ENCODE measurements at regions not wholly inside any gene's neighbourhood (a gene's known extent, or its start where the extent isn't known, plus 50 kb on each side); places are given as distances from the start of the nearest gene placed in this dataset.
A peak's percentile ranks its signal among the peaks of the same experiment; 100 is the strongest.

GRCh38 chr1:29722598-29722997 lies 486.3 kb downstream of the PTPRU start:
- H3K9me2 ChIP-seq (ENCODE audit: insufficient read depth): no peaks in the 10 kb centered on the region
- no TSS peak for BruUV-seq (replicated peaks)
- TF ChIP-seq CEBPB (IDR thresholded peaks at IDR 0.05; ENCODE audit: low read depth): no peak
- TF ChIP-seq CBX3 (IDR thresholded peaks at IDR 0.05; ENCODE audit: low read depth): 0 out of 2 replicates have a peak, but pooled peaks have one; percentile 28
- POLR2A ChIA-PET: no interaction called here
- no peaks in the 10 kb centered on the region for H3K79me2 ChIP-seq (ENCODE audit: insufficient read depth, low read length)
- no peak overlapping the region for H3K4me3 ChIP-seq (replicated peaks in 1 of 2; ENCODE audit: low read depth in 1 of 2, low read length in 2 of 2)
- CTCF ChIA-PET: no interaction called here
- H2AFZ ChIP-seq (ENCODE audit: low read depth, low read length, poor library complexity, severe bottlenecking): no peak overlapping the region
- no peak overlapping the region for H3K27ac ChIP-seq (ENCODE audit: low read depth, low read length)
- H3K9me3 ChIP-seq (ENCODE audit: control insufficient read depth in 1 of 2, insufficient read depth in 1 of 2, low read depth in 1 of 2, low read length in 2 of 2): peaks cover 0 to 6% of the 10 kb centered on the region in 2 experiments; a peak in 2 of 4 replicates
- no peaks in the 10 kb centered on the region for H3K36me3 ChIP-seq (ENCODE audit: control insufficient read depth in 1 of 2, insufficient read depth in 2 of 2, low read length in 2 of 2)
- no peaks in the 10 kb centered on the region for H4K20me1 ChIP-seq (ENCODE audit: insufficient read depth)
- DNase-seq (ENCODE audit: low read depth, low spot score): no peak
- ATAC-seq: no peak
- RAD21 ChIA-PET (ENCODE audit: low non-redundant PET in 1 of 2, low total read pairs in 2 of 2, uncharacterized antibody in 2 of 2, unreplicated experiment in 2 of 2): no interaction called here
- no peaks in the 10 kb centered on the region for H3K4me1 ChIP-seq (ENCODE audit: control insufficient read depth in 1 of 2, insufficient read depth in 2 of 2, low read length in 2 of 2)
- no peak overlapping the region for H3K4me2 ChIP-seq (ENCODE audit: low read length)
- intact Hi-C loops (cut with micrococcal nuclease): no loop called here
- H3K9ac ChIP-seq (ENCODE audit: low read length): no peak overlapping the region
- 0 out of 2 replicates have a peak, but pooled peaks cover 4% of the 10 kb centered on the region for H3K27me3 ChIP-seq (ENCODE audit: insufficient read depth, low read length)

GRCh38 chr1:29719253-29719652 lies 482.9 kb downstream of the PTPRU start:
- no peak for ATAC-seq

More at GRCh38 chr1:29719253-29719652, 482.9 kb downstream of the PTPRU start:
- intact Hi-C loops (cut with micrococcal nuclease): no loop called here
- Histone ChIP-seq H2AFZ (ENCODE audit: low read depth, low read length, poor library complexity, severe bottlenecking) (no peak overlapping the region), H3K4me3 (replicated peaks in 1 of 2; ENCODE audit: low read depth in 1 of 2, low read length in 2 of 2) (no peak overlapping the region), H4K20me1 (ENCODE audit: insufficient read depth) (no peaks in the 10 kb centered on the region), H3K9ac (ENCODE audit: low read length) (no peak overlapping the region), H3K27ac (ENCODE audit: low read depth, low read length) (no peak overlapping the region), H3K79me2 (ENCODE audit: insufficient read depth, low read length) (no peaks in the 10 kb centered on the region), H3K4me1 (ENCODE audit: control insufficient read depth in 1 of 2, insufficient read depth in 2 of 2, low read length in 2 of 2) (no peaks in the 10 kb centered on the region), H3K9me2 (ENCODE audit: insufficient read depth) (no peaks in the 10 kb centered on the region), H3K4me2 (ENCODE audit: low read length) (no peak overlapping the region), H3K9me3 (ENCODE audit: control insufficient read depth in 1 of 2, insufficient read depth in 1 of 2, low read depth in 1 of 2, low read length in 2 of 2) (peaks cover 0 to 6% of the 10 kb centered on the region in 2 experiments; a peak in 2 of 4 replicates), H3K36me3 (ENCODE audit: control insufficient read depth in 1 of 2, insufficient read depth in 2 of 2, low read length in 2 of 2) (no peaks in the 10 kb centered on the region), H3K27me3 (ENCODE audit: insufficient read depth, low read length) (0 out of 2 replicates have a peak, but pooled peaks cover 4% of the 10 kb centered on the region)
- ChIA-PET CTCF (no interaction called here), RAD21 (ENCODE audit: low non-redundant PET in 1 of 2, low total read pairs in 2 of 2, uncharacterized antibody in 2 of 2, unreplicated experiment in 2 of 2) (no interaction called here), POLR2A (no interaction called here)
- DNase-seq (ENCODE audit: low read depth, low spot score): no peak
- no peak for TF ChIP-seq JUND (IDR thresholded peaks at IDR 0.05)
- no peak for TF ChIP-seq ATF3 (IDR thresholded peaks at IDR 0.05)
- TF ChIP-seq EGR1 (IDR thresholded peaks at IDR 0.05; ENCODE audit: low read depth): no peak
- no peak for TF ChIP-seq CEBPB (IDR thresholded peaks at IDR 0.05; ENCODE audit: low read depth)
- no peak for TF ChIP-seq ZBTB33 (IDR thresholded peaks at IDR 0.05; ENCODE audit: extremely low read depth, insufficient replicate concordance, low read length)
- TF ChIP-seq ELF1 (IDR thresholded peaks at IDR 0.05; ENCODE audit: borderline replicate concordance, low read depth): no peak
- no peak for TF ChIP-seq SRF (IDR thresholded peaks at IDR 0.05; ENCODE audit: low read depth)
- no peak for TF ChIP-seq FOSL1 (IDR thresholded peaks at IDR 0.05; ENCODE audit: low read depth)
- no peak for TF ChIP-seq ZNF274 (IDR thresholded peaks at IDR 0.05; ENCODE audit: low read depth, low read length)
- TF ChIP-seq EZH2 (IDR thresholded peaks at IDR 0.05): no peak
- TF ChIP-seq MAX (IDR thresholded peaks at IDR 0.05): no peak
- TF ChIP-seq TCF7L2 (IDR thresholded peaks at IDR 0.05; ENCODE audit: borderline replicate concordance, extremely low read depth, insufficient read depth, insufficient read length): no peak
- TF ChIP-seq SP1 (IDR thresholded peaks at IDR 0.05; ENCODE audit: low read depth): no peak
- no peak for TF ChIP-seq ZFX (IDR thresholded peaks at IDR 0.05)
- no peak for TF ChIP-seq EZH2phosphoT487 (IDR thresholded peaks at IDR 0.05; ENCODE audit: borderline replicate concordance)
- BruUV-seq (replicated peaks): no TSS peak

Data from HCT116 (cell line).